ENCODE measurements at regions not wholly inside any gene's neighbourhood (a gene's known extent, or its start where the extent isn't known, plus 50 kb on each side); places are given as distances from the start of the nearest gene placed in this dataset.

DNA sequence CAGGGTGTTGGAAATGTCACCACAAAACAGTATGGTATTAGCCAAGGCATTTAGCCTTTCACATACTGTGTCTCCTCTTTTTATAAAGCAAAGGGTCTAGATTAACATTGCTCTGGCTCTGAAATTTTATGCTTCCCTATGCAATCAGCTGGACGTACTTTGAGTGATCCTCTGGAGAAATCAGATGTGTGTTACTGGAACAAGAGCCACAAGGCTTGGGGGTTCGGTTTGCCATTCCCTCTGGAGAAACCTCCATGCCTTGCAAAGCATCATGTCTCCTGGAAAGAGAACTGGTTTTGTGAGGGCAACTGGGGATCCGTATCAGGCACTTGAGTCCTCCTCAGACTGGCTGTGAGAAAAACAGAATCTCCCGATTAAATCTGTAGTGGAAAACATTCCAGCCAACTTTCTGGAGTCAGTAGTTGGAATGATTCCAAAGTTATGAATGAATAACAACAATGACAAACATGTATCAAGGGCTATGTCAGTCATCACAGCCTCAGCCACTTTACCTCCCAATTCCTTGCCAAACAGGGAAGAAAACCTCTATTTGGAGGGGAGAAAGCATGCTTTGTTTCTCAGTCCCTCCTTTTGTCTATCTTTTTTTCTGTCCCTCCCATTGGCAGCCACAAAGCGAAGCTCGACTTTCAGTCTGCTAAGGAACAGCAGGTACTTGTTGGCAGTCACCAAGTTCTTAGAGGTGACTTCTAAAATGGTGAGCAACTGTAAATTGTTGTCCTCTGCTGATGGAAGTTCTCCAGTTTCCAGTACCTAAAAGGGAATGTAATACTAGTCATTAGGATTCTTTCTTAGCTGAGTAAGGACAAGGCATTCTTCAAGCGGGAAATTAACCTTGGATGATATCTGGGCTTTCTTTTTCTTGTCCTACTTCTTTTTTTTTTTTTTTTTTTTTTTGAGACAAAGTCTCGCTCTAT lies 864.8 kb upstream of the AUTS2 start:
- TF ChIP-seq, protein P1, sequence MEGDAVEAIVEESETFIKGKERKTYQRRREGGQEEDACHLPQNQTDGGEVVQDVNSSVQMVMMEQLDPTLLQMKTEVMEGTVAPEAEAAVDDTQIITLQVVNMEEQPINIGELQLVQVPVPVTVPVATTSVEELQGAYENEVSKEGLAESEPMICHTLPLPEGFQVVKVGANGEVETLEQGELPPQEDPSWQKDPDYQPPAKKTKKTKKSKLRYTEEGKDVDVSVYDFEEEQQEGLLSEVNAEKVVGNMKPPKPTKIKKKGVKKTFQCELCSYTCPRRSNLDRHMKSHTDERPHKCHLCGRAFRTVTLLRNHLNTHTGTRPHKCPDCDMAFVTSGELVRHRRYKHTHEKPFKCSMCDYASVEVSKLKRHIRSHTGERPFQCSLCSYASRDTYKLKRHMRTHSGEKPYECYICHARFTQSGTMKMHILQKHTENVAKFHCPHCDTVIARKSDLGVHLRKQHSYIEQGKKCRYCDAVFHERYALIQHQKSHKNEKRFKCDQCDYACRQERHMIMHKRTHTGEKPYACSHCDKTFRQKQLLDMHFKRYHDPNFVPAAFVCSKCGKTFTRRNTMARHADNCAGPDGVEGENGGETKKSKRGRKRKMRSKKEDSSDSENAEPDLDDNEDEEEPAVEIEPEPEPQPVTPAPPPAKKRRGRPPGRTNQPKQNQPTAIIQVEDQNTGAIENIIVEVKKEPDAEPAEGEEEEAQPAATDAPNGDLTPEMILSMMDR (IDR thresholded peaks at IDR 0.05) = no peak
- no peak for TF ChIP-seq POLR2A (IDR thresholded peaks at IDR 0.05)
